Hematopoietic multipotent progenitor cell treated with erythropoietin and hydrocortisone succinate and interleukin-3 and kit ligand, for 8 days (in vitro differentiated cells): ENCODE measurements at regions not wholly inside any gene's neighbourhood (a gene's known extent, or its start where the extent isn't known, plus 50 kb on each side); places are given as distances from the start of the nearest gene placed in this dataset.

Source experiments
- DNase-seq: peaks from one replicate; pipeline ENCODE4 v3.0.0-alpha.2; 2015

GRCh38 chr3:163056874-163057497, 1560.4 kb downstream of the OTOL1 start:
- DNase-seq: peak; percentile 47

DNA sequence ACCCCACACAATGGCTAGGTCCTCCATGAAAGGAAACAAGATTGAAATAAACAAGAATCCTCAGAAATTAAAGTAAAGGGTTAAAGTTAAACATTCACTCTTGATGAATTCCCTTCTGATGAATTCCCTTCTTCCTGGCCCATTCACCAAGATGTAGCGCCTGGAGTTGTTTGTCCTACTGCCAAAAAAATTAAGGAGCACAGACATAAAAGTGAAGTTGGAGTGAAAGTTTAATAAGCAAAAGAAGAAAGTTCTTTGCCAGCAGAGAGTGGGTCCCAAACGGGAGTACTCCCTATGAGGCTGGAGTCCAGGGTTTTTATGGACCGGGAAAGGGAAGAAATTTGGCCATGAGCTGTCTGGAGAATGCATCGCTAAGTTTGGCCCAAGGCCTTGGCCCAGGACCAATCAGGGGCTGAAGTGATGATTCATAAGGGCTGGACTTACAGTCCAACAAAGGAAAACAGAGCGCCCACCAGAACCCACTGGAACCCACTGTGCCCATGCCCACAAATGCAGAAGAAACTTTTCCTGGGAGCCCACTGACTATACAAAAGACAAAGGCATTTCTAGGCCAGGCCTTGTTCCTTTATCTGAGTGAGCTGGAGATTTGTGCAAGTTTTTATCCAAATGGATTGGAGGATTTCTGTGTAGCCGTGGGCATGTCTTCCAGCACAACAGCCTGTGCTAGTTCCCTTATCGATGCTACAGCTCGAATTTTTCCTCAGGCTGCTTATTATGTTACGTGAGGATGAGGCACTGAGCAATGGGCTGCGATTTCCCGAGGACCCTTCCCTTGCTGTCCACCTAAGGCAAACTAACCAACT, 1561.6 kb downstream of the OTOL1 start:
- DNase-seq: no peak

DNA sequence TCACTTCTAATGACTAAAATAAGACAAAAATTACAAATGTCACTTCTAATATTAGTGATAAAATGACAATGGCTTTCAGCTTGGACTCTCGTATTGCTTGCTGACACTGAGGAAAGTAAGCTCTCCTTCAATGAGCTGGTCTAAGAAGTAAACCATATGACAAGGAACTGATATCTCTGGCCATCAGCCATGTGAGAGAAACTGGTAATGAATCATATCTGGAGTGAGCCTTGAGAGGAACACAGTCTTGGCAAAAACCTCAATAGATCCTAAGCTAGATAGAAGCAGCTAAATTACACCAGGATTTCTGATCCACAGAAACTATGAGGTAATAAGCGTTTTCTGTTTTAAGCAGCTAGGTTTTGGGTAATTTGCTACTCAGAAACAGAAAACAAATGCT, 1575.1 kb downstream of the OTOL1 start:
- no peak for DNase-seq
